Neural progenitor cell (in vitro differentiated cells): ENCODE measurements at regions not wholly inside any gene's neighbourhood (a gene's known extent, or its start where the extent isn't known, plus 50 kb on each side); places are given as distances from the start of the nearest gene placed in this dataset.

Experiments
- DNase-seq: peaks from one replicate; pipeline ENCODE4 v3.0.0-alpha.2; 2016; ENCODE audit warnings: low spot score
- H2AFZ ChIP-seq: fragments of 200-600 bp; sonication (generic); replicated peaks from 2 replicates; pipeline ENCODE4 v1.6.1; 2016; ENCODE audit warnings: antibody characterized with exemption
- H3F3A ChIP-seq: fragments of 200-600 bp; sonication (generic); 2 replicates; pipeline ENCODE4 v1.6.1; 2016; ENCODE audit warnings: antibody characterized with exemption, low read depth
- H3K27ac ChIP-seq: fragments of 200-600 bp; sonication (generic); 2 replicates; pipeline ENCODE4 v1.5.1; 2016; ENCODE audit warnings: mild to moderate bottlenecking
- H3K27me3 ChIP-seq: fragments of 200-600 bp; sonication (generic); 2 replicates; pipeline ENCODE4 v1.6.1; 2016; ENCODE audit warnings: mild to moderate bottlenecking, moderate library complexity
- H3K36me3 ChIP-seq: fragments of 200-600 bp; sonication (generic); 2 replicates; pipeline ENCODE4 v1.5.1; 2016
- H3K4me1 ChIP-seq: fragments of 200-600 bp; sonication (generic); 2 replicates; pipeline ENCODE4 v1.6.1; 2016; ENCODE audit warnings: mixed run types
- H3K4me2 ChIP-seq: fragments of 200-600 bp; sonication (generic); 2 replicates; pipeline ENCODE4 v1.6.1; 2016
- H3K4me3 ChIP-seq: fragments of 200-600 bp; sonication (generic); 2 replicates; pipeline ENCODE4 v1.5.1; 2016
- H3K79me2 ChIP-seq: fragments of 200-600 bp; sonication (generic); 2 replicates; pipeline ENCODE4 v1.6.1; 2016; ENCODE audit warnings: low read depth
- H3K9ac ChIP-seq: fragments of 200-600 bp; sonication (generic); 2 replicates; pipeline ENCODE4 v1.6.1; 2016
- H3K9me3 ChIP-seq: fragments of 200-600 bp; sonication (generic); 2 replicates; pipeline ENCODE4 v1.5.1; 2016; ENCODE audit warnings: low read depth
- H4K20me1 ChIP-seq: fragments of 200-600 bp; sonication (generic); 2 replicates; pipeline ENCODE4 v1.6.1; 2016; ENCODE audit warnings: low read depth
- H3K27ac Mint-ChIP-seq: 3 replicates; pipeline ENCODE4 v1.8.0; 2021; ENCODE audit warnings: mixed read lengths
- H3K27me3 Mint-ChIP-seq: 2 replicates; pipeline ENCODE4 v1.8.0; 2022; ENCODE audit warnings: low read depth, mild to moderate bottlenecking, inconsistent platforms, moderate library complexity, mixed read lengths; ENCODE audit not compliant: insufficient read depth
- H3K36me3 Mint-ChIP-seq: 3 replicates; pipeline ENCODE4 v1.8.0; 2021; ENCODE audit warnings: mixed read lengths
- H3K4me1 Mint-ChIP-seq: 3 replicates; pipeline ENCODE4 v1.8.0; 2021; ENCODE audit warnings: mixed read lengths
- H3K4me3 Mint-ChIP-seq: 3 replicates; pipeline ENCODE4 v1.8.0; 2021; ENCODE audit warnings: mild to moderate bottlenecking, moderate library complexity, mixed read lengths
- H3K9me3 Mint-ChIP-seq: 3 replicates; pipeline ENCODE4 v1.8.0; 2020; ENCODE audit warnings: mixed read lengths
- EZH2 ChIP-seq: fragments of 200-600 bp; sonication (generic); IDR thresholded peaks from 2 replicates; pipeline ENCODE4 v1.6.1; 2017; ENCODE audit warnings: antibody characterized with exemption, mild to moderate bottlenecking, moderate library complexity
- EZH2phosphoT487 ChIP-seq: fragments of 200-600 bp; sonication (generic); IDR thresholded peaks from 2 replicates; pipeline ENCODE4 v1.6.1; 2017; ENCODE audit warnings: antibody characterized with exemption
- TF ChIP-seq, protein P1 (sequence below): fragments of 200-600 bp; sonication (generic); IDR thresholded peaks from 2 replicates; pipeline ENCODE4 v1.5.1; 2017; ENCODE audit warnings: antibody characterized with exemption, mild to moderate bottlenecking

DNA sequence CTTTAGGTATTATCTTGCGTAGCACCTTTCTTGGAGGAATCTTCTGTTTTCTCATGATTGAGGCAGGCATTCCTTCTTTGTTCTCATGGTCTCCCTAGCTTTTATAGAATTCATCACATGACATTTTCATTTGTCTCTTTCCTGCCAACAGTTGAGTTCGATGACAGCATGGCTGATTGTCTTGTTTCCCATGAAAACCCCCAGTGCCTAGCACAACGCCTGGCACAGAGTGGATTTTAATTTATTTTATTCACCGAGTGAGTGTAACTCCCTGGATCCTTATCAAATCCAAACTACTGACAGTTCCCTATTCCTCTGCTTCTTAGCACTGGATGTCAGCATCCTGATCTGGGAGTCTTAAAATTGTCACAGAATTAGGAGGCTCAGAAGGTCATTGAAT, 182.6 kb downstream of the SUDS3 start:
- Mint-ChIP-seq H3K9me3 (no peaks in the 10 kb centered on the region), H3K27me3 (no peaks in the 10 kb centered on the region), H3K27ac (no peak overlapping the region), H3K36me3 (no peaks in the 10 kb centered on the region), H3K4me1 (no peaks in the 10 kb centered on the region), H3K4me3 (no peak overlapping the region)
- no peak overlapping the region for H3K9ac ChIP-seq
- H3K36me3 ChIP-seq: no peaks in the 10 kb centered on the region
- no peaks in the 10 kb centered on the region for H3K4me1 ChIP-seq
- no peak overlapping the region for H2AFZ ChIP-seq
- H3K4me3 ChIP-seq: no peak overlapping the region
- H3K27me3 ChIP-seq: no peaks in the 10 kb centered on the region
- H3K4me2 ChIP-seq: no peak overlapping the region
- H3K9me3 ChIP-seq: no peaks in the 10 kb centered on the region
- no peak for TF ChIP-seq EZH2phosphoT487
- TF ChIP-seq, protein P1, sequence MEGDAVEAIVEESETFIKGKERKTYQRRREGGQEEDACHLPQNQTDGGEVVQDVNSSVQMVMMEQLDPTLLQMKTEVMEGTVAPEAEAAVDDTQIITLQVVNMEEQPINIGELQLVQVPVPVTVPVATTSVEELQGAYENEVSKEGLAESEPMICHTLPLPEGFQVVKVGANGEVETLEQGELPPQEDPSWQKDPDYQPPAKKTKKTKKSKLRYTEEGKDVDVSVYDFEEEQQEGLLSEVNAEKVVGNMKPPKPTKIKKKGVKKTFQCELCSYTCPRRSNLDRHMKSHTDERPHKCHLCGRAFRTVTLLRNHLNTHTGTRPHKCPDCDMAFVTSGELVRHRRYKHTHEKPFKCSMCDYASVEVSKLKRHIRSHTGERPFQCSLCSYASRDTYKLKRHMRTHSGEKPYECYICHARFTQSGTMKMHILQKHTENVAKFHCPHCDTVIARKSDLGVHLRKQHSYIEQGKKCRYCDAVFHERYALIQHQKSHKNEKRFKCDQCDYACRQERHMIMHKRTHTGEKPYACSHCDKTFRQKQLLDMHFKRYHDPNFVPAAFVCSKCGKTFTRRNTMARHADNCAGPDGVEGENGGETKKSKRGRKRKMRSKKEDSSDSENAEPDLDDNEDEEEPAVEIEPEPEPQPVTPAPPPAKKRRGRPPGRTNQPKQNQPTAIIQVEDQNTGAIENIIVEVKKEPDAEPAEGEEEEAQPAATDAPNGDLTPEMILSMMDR: no peak
- TF ChIP-seq EZH2: no peak
- DNase-seq: no peak
- H3K79me2 ChIP-seq: no peaks in the 10 kb centered on the region
- no peaks in the 10 kb centered on the region for H3F3A ChIP-seq
- H4K20me1 ChIP-seq: no peaks in the 10 kb centered on the region
- no peak overlapping the region for H3K27ac ChIP-seq

DNA sequence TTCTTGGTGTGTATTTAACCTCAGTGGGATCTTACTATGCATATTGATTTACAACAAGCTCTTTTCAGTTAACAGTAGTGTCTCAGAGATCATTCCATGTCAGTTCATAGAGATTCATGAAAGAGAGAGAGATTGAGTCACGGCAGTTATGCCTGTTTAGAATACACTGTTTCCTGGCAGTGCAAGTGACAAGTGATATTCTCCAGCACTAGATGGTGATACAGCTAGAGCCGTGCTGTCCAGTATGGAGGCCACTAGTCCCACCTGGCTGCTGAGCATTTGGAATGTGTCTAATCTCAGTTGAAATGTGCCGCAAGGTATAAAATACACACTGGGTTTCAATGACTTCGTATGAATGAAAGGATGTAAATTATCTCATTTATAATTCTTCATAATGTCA, 184.4 kb downstream of the SUDS3 start:
- Mint-ChIP-seq H3K27me3 (no peaks in the 10 kb centered on the region), H3K9me3 (no peaks in the 10 kb centered on the region), H3K4me1 (no peaks in the 10 kb centered on the region), H3K36me3 (no peaks in the 10 kb centered on the region), H3K27ac (no peak overlapping the region), H3K4me3 (no peak overlapping the region)
- TF ChIP-seq EZH2phosphoT487: no peak
- TF ChIP-seq EZH2: no peak
- TF ChIP-seq, protein P1: no peak
- Histone ChIP-seq H3K9ac (no peak overlapping the region), H3F3A (no peaks in the 10 kb centered on the region), H3K27ac (no peak overlapping the region), H3K36me3 (no peaks in the 10 kb centered on the region), H3K79me2 (no peaks in the 10 kb centered on the region), H3K27me3 (no peaks in the 10 kb centered on the region), H3K4me3 (no peak overlapping the region), H3K4me1 (no peaks in the 10 kb centered on the region), H2AFZ (no peak overlapping the region), H4K20me1 (no peaks in the 10 kb centered on the region), H3K9me3 (no peaks in the 10 kb centered on the region), H3K4me2 (no peak overlapping the region)
- no peak for DNase-seq

DNA sequence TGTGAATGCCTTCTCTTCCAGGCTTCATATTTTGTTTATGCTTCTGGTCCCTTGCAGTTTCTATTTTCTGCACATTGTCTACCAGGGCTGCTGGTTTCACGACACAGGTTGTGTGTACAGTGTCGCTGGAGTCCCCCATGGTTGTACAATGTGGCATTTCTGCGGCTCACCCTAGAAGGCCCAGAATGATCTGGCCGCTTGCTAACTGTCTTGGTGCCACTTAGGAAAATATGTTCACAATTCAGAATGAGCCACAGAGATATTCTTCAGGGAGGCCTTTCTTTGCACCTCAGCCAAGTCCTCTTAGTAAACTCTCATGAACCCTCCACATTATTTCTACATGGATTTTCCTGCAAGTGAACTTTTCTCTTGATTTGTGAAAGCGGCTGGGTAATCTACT, 195.4 kb downstream of the SUDS3 start:
- no peak overlapping the region for H3K27ac ChIP-seq
- H3K4me2 ChIP-seq: no peak overlapping the region
- no peak overlapping the region for H3K4me3 ChIP-seq
- Mint-ChIP-seq H3K9me3 (peaks cover 5% of the 10 kb centered on the region), H3K36me3 (no peaks in the 10 kb centered on the region), H3K4me1 (no peaks in the 10 kb centered on the region), H3K4me3 (no peak overlapping the region), H3K27ac (no peak overlapping the region), H3K27me3 (no peaks in the 10 kb centered on the region)
- H3K79me2 ChIP-seq: no peaks in the 10 kb centered on the region
- no peaks in the 10 kb centered on the region for H3F3A ChIP-seq
- H3K27me3 ChIP-seq: no peaks in the 10 kb centered on the region
- no peaks in the 10 kb centered on the region for H3K9me3 ChIP-seq
- H3K4me1 ChIP-seq: no peaks in the 10 kb centered on the region
- no peak for DNase-seq
- no peak for TF ChIP-seq EZH2phosphoT487
- no peak for TF ChIP-seq EZH2
- TF ChIP-seq, protein P1: no peak
- no peak overlapping the region for H2AFZ ChIP-seq
- H3K36me3 ChIP-seq: no peaks in the 10 kb centered on the region
- no peaks in the 10 kb centered on the region for H4K20me1 ChIP-seq
- no peak overlapping the region for H3K9ac ChIP-seq

DNA sequence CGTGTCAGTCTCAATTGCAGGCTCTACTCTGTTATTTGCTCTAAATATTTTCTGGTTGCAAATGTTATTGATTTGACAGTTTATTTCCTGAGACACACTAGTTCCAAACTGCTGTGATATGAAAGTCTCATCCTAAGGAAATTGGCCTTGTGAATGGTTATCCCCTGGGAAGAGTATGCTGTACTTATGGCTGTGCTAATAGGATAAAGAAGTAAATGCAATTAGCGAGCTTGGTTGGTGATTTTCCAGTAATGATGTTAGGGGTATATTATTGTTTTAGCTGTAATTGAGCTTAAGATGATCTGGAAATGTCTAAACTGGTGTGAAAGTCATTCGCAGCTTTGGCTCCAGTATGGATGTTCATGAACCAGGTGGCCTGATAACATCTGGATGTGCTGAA, 197.9 kb downstream of the SUDS3 start:
- no peaks in the 10 kb centered on the region for H3K9me3 ChIP-seq
- Mint-ChIP-seq H3K36me3 (no peaks in the 10 kb centered on the region), H3K27me3 (no peaks in the 10 kb centered on the region), H3K9me3 (peaks cover 5% of the 10 kb centered on the region), H3K27ac (no peak overlapping the region), H3K4me1 (no peaks in the 10 kb centered on the region), H3K4me3 (no peak overlapping the region)
- TF ChIP-seq EZH2phosphoT487 (no peak), EZH2 (no peak)
- TF ChIP-seq, protein P1: no peak
- H3K9ac ChIP-seq: no peak overlapping the region
- H3K4me3 ChIP-seq: no peak overlapping the region
- H3K4me1 ChIP-seq: no peaks in the 10 kb centered on the region
- H3K27me3 ChIP-seq: no peaks in the 10 kb centered on the region
- H4K20me1 ChIP-seq: no peaks in the 10 kb centered on the region
- H3F3A ChIP-seq: no peaks in the 10 kb centered on the region
- no peaks in the 10 kb centered on the region for H3K36me3 ChIP-seq
- no peak overlapping the region for H3K27ac ChIP-seq
- no peak overlapping the region for H3K4me2 ChIP-seq
- DNase-seq: no peak
- no peaks in the 10 kb centered on the region for H3K79me2 ChIP-seq
- no peak overlapping the region for H2AFZ ChIP-seq
